GM12801 (cell line): ENCODE measurements at regions not wholly inside any gene's neighbourhood (a gene's known extent, or its start where the extent isn't known, plus 50 kb on each side); places are given as distances from the start of the nearest gene placed in this dataset.

Source experiments
- TF ChIP-seq, protein P1 (sequence below): IDR thresholded peaks from one replicate; pipeline ENCODE4 v1.5.1; 2011; ENCODE audit warnings: control low read depth; ENCODE audit not compliant: insufficient read length; ENCODE audit errors: extremely low read depth

DNA sequence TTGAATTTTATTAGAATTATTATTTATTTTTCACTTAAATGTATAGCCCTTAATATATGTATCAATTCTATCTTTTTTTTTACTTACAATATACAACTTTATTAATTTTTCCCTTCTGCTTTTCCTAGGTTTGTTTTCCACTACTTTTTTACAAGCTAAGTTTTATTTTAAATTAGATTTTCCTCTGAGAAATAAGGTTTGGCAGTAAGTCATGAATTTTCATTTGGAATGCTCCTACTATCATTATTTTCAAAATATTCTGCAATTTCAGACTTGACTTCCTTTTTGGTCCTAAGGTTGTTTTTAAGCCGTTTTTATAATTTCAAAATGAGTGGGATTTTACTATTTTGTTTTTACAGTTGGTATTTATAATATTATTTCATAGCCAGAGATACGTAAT, 222.8 kb upstream of the PIEZO2 start:
- TF ChIP-seq, protein P1, sequence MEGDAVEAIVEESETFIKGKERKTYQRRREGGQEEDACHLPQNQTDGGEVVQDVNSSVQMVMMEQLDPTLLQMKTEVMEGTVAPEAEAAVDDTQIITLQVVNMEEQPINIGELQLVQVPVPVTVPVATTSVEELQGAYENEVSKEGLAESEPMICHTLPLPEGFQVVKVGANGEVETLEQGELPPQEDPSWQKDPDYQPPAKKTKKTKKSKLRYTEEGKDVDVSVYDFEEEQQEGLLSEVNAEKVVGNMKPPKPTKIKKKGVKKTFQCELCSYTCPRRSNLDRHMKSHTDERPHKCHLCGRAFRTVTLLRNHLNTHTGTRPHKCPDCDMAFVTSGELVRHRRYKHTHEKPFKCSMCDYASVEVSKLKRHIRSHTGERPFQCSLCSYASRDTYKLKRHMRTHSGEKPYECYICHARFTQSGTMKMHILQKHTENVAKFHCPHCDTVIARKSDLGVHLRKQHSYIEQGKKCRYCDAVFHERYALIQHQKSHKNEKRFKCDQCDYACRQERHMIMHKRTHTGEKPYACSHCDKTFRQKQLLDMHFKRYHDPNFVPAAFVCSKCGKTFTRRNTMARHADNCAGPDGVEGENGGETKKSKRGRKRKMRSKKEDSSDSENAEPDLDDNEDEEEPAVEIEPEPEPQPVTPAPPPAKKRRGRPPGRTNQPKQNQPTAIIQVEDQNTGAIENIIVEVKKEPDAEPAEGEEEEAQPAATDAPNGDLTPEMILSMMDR, result no peak

DNA sequence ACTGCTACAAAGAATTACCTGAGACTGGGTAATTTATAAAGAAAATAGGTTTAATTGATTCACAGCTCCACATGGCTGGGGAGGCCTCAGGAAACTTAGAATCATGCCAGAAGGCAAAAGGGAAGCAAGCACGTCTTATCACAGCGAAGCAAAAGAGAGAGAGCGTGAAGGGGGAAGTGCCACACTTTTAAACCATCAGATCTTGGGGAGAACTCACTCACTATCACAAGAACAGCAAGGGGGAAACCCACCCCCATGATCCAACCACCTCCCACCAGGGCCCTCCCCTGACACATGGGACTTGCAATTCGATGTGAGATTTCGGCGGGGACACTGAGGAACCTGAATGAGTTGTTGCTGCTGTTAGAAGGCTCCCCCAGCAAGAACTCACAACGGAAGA, 220.2 kb upstream of the PIEZO2 start:
- TF ChIP-seq, protein P1, result no peak

DNA sequence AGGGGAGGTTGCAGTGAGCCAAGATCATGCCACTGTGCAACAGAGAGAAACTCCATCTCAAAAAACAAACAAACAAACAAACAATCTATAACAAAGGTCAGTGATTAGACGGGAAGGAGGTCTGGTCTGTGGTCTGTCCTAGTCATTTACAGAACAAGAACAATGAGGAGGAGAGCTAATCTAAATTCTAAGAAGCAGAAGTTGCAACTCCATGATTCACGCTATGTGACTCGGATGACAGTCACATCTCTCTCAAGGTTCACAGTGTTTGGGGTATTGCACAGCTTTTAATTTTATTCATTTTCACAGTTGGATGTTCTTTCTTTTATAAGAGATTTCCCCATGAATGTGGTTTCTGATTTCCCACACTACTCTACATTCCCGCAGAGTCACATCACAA, 218.7 kb upstream of the PIEZO2 start:
- TF ChIP-seq, protein P1, result no peak

- TF ChIP-seq, protein P1, result no peak
Measured at GRCh38 chr18:11367351-11367750, 218.0 kb upstream of the PIEZO2 start.

DNA sequence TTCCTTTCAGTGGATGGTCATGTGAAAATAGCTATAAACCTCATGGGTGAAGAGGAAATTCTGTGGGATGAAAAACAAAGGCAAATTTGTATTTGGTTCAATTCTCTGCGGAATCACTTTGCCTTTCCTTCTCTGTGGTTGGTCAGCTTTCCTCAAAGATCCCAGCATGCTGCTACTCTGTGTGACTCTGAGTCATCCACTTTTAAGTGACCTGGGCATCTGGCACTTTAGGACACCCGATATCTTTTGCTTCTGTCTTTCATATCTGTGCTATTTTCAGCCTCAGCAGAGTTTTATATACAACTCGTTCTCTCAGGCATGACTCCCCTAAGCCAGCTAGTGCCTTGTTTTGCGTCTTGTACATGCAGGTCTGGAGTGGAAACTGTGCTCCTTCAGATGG, 217.0 kb upstream of the PIEZO2 start:
- TF ChIP-seq, protein P1, result no peak

- TF ChIP-seq, protein P1, result no peak
Measured at GRCh38 chr18:11362856-11363255, 213.5 kb upstream of the PIEZO2 start.

- TF ChIP-seq, protein P1, result no peak
Measured at GRCh38 chr18:11357678-11358077, 208.3 kb upstream of the PIEZO2 start.

GRCh38 chr18:11343096-11343495, 193.7 kb upstream of the PIEZO2 start:
- TF ChIP-seq, protein P1, result no peak
